Astrocyte of the cerebellum (primary cell): ENCODE measurements at regions not wholly inside any gene's neighbourhood (a gene's known extent, or its start where the extent isn't known, plus 50 kb on each side); places are given as distances from the start of the nearest gene placed in this dataset.

Experiments
- DNase-seq: peaks from one replicate; pipeline ENCODE4 v3.0.0-alpha.2; 2011; ENCODE audit warnings: low read depth
- H3K4me3 ChIP-seq: 2 replicates; pipeline ENCODE4 v1.5.1; 2011; ENCODE audit warnings: mild to moderate bottlenecking, low read depth, low read length, moderate library complexity
- in situ Hi-C: cut with HindIII; loops from 2 replicates; pipeline ENCODE4 v1.10.0; 2017; ENCODE audit warnings: low sequenced_read_pairs
- TF ChIP-seq, protein P1 (sequence below): IDR thresholded peaks from 2 replicates; pipeline ENCODE4 v1.5.1; 2012; ENCODE audit warnings: low read length, low read depth, moderate library complexity, mild to moderate bottlenecking; ENCODE audit errors: missing control alignments

DNA sequence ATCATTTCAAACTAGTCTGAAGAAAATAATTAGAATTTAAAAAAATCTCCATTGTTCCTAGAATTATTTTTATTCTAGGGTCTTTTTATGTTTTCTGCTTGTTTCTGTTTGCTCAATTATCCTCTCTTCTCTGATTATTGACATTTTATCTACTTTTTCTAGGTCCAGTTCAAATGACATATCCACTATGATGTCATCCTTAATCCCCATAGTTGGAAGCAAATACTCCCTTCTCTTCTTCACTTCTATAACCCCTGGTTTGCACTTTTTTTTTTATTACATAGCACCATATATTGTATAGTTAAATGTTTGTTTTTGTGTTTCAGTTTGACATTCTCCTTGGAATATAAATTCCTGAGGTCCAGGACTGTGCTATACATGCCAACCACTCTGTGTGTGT is 82.6 kb downstream of the CT47B1 start:
- H3K4me3 ChIP-seq = no peak overlapping the region
- DNase-seq = no peak
- TF ChIP-seq, protein P1, sequence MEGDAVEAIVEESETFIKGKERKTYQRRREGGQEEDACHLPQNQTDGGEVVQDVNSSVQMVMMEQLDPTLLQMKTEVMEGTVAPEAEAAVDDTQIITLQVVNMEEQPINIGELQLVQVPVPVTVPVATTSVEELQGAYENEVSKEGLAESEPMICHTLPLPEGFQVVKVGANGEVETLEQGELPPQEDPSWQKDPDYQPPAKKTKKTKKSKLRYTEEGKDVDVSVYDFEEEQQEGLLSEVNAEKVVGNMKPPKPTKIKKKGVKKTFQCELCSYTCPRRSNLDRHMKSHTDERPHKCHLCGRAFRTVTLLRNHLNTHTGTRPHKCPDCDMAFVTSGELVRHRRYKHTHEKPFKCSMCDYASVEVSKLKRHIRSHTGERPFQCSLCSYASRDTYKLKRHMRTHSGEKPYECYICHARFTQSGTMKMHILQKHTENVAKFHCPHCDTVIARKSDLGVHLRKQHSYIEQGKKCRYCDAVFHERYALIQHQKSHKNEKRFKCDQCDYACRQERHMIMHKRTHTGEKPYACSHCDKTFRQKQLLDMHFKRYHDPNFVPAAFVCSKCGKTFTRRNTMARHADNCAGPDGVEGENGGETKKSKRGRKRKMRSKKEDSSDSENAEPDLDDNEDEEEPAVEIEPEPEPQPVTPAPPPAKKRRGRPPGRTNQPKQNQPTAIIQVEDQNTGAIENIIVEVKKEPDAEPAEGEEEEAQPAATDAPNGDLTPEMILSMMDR = no peak
- in situ Hi-C loops = no loop called here

DNA sequence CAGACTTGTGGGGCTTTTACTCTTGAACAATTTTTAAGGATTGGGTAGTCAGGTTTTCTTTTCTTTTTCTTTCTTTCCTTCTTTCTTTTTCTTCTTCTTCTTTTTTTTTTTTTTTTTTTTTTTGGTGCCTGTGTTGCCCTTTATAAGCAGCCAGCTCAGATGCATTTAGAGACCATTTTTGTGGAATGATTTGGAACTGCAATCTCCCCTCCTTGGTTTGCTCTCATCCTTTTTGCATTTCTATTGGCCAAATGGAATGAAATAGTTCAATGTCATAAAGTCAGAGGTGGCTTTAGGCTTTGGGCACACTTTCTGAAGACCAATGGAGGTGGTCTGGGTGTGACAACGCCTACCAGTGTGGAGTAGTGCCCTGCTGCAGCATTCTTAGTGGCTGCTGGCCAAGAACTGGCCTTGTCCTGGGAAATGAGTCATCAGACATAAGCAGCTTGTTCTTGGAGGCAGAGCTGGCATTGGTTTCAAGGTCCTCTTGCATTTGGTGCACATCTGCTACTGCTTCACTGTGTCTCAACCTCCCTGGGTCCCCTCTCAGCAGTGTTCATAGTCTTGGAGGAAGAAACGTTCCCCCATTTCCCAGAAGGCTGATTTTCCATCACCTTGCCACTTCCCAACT is 84.5 kb downstream of the CT47B1 start:
- in situ Hi-C loops = no loop called here
- TF ChIP-seq, protein P1 = no peak
- H3K4me3 ChIP-seq = no peak overlapping the region
- no peak for DNase-seq

DNA sequence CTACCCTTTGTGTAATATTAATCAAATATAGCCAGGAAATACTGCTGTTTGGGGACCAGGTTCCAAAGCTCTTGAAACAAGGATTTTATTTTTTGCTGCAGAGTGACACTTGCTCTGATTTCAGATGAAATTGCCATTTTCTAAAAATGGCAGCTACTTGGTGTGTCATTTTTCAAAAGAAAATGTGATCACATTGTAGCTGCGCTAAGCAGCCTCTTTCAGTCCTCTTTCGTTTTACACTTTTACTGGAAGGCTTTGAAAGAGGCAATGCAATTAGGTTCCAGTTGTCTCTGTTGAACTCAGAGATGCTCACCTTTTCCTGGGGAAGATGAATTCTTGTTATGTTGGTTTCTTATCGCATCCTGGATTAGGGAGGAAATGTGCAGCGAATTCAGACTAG is 85.1 kb downstream of the CT47B1 start:
- no peak overlapping the region for H3K4me3 ChIP-seq
- in situ Hi-C loops = no loop called here
- DNase-seq = no peak
- TF ChIP-seq, protein P1 = no peak

DNA sequence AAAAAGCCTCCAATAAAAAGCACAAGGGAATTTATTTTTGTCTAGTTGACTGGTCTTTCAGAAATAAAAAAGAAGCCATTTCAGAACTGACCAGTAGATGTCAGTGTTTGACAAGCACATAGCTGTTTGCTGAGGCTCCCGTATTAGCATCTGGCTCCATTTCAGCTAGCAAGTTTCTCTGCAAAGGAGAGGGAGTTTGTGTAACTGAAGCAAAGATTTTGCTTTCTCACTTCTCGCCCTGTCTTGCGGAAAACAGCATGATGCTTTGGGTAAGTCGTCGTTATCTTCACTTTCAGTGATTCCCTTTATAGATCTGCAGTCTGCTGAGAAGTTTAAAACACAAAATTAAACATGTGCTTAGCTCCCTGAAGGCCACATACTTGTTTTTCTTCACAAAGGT is 85.5 kb downstream of the CT47B1 start:
- TF ChIP-seq, protein P1 = peak; percentile 80
- peak; percentile 67 for DNase-seq
- in situ Hi-C loops = no loop called here
- no peak overlapping the region for H3K4me3 ChIP-seq

DNA sequence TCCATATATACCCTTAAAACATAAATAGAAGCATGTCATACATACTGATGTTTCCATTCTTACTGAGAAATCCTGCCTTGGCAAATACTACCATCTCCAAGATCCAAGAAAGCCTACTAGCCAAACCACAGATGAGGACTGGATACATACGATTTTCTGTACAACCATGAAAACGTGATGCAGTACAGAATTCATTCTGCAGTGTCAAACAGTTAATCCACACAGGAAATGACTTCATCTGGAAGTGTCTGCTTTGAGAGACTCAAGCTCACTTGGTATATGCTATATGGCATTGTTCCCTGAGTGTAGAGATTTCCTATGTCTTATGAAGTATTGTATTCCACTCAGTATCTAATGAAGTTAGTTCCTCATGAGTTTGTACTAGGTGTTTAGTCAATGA is 94.3 kb downstream of the CT47B1 start:
- TF ChIP-seq, protein P1 = no peak
- peak; percentile 46 for DNase-seq
- in situ Hi-C loops = no loop called here
- H3K4me3 ChIP-seq = no peak overlapping the region

DNA sequence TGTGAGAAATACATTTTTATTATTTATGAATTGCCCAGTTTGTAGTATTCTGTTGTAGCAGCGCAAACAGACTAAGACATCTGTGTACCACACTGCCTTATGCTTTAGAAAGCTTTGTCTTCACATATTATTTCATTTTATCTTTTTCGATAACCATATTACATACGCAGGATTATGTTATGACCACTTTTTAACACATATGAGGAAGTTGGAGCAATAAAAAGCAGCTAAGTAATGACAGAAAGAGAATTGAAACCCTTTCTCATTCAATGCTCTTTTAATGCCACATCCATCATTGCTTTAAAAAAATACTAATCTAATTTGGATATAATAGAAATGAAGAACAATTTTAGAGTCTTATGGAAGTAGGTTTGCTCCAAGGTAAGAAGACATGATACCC is 99.7 kb downstream of the CT47B1 start:
- TF ChIP-seq, protein P1 = no peak
- no peak for DNase-seq
- in situ Hi-C loops = no loop called here
- H3K4me3 ChIP-seq = no peak overlapping the region
